HCT116 (cell line): ENCODE measurements at regions not wholly inside any gene's neighbourhood (a gene's known extent, or its start where the extent isn't known, plus 50 kb on each side); places are given as distances from the start of the nearest gene placed in this dataset.

Experiments used
- ATAC-seq: fragments of 200-7000 bp; cut with Tn5 transposase; 2 replicates; pipeline ENCODE4 v1.9.1; 2020; ENCODE audit warnings: mild to moderate bottlenecking, moderate library complexity
- BruUV-seq: library from RNA; stranded (reverse); fragments of 400-500 nt; replicated peaks from 2 replicates; lab custom pipeline; 2021; lab: Mats Ljungman, UMichigan
- CTCF ChIA-PET: fragments of 300-600 bp; sonication (Branson Sonifier 250); formaldehyde crosslinking; loops from one replicate; lab custom pipeline; 2021; ENCODE audit warnings: antibody characterized with exemption; lab: Charles Lee
- POLR2A ChIA-PET: fragments of 300-600, 350-600 bp; sonication (Branson Sonifier 250); formaldehyde crosslinking; loops from one replicate; lab custom pipeline; 2021; ENCODE audit warnings: antibody characterized with exemption; lab: Charles Lee
- RAD21 ChIA-PET, 2 experiments: fragments of 300-600 bp; sonication (Branson Sonifier 250); formaldehyde crosslinking; loops; one replicate each; lab custom pipeline; 2023; ENCODE audit warnings: low total read pairs in 2 of 2; ENCODE audit not compliant: uncharacterized antibody in 2 of 2, unreplicated experiment in 2 of 2, low non-redundant PET in 1 of 2; lab: Charles Lee
- DNase-seq: peaks from one replicate; pipeline ENCODE4 v3.0.0-alpha.2; 2010; ENCODE audit warnings: low read depth, low spot score
- H2AFZ ChIP-seq: fragments of 200-600 bp; shearing (Covaris generic), sonication (generic); 2 replicates; pipeline ENCODE4 v1.6.1; 2017; ENCODE audit warnings: low read depth, mixed run types, mixed read lengths, antibody characterized with exemption, low read length; ENCODE audit not compliant: poor library complexity, severe bottlenecking
- H3K27ac ChIP-seq: 2 replicates; pipeline ENCODE4 v1.5.1; 2012; ENCODE audit warnings: low read depth, low read length
- H3K27me3 ChIP-seq: fragments of 200-600 bp; sonication (generic); 2 replicates; pipeline ENCODE4 v1.6.1; 2016; ENCODE audit warnings: mixed run types, low read length, mixed read lengths; ENCODE audit not compliant: insufficient read depth
- H3K36me3 ChIP-seq, 2 experiments: fragments of 200-500 bp in 1 of 2; fragments of 200-600 bp in 1 of 2; sonication (Bioruptor generic) in 1 of 2; sonication (generic) in 1 of 2; 2 replicates each; pipeline versions ENCODE4 v1.5.1 to v1.6.1; 2014 to 2016; ENCODE audit warnings: low read length in 2 of 2, inconsistent platforms in 1 of 2, mixed read lengths in 1 of 2, mixed run types in 1 of 2; ENCODE audit not compliant: insufficient read depth in 2 of 2, control insufficient read depth in 1 of 2
- H3K4me1 ChIP-seq, 2 experiments: fragments of 200-600 bp in 1 of 2; sonication (generic) in 1 of 2; 2 replicates each; pipeline versions ENCODE4 v1.5.1 to v1.6.1; 2012 to 2017; ENCODE audit warnings: low read length in 2 of 2, inconsistent platforms in 1 of 2, mild to moderate bottlenecking in 1 of 2, mixed read lengths in 1 of 2, mixed run types in 1 of 2, moderate library complexity in 1 of 2; ENCODE audit not compliant: insufficient read depth in 2 of 2, control insufficient read depth in 1 of 2
- H3K4me2 ChIP-seq: fragments of 200-600 bp; sonication (generic); 2 replicates; pipeline ENCODE4 v1.6.1; 2017; ENCODE audit warnings: mixed run types, low read length, mixed read lengths
- H3K4me3 ChIP-seq, 2 experiments: fragments of 200-600 bp in 1 of 2; sonication (generic) in 1 of 2; replicated peaks in 1 of 2; 2 replicates each; pipeline ENCODE4 v1.5.1; 2011 to 2016; ENCODE audit warnings: low read length in 2 of 2, control low read depth in 1 of 2, low read depth in 1 of 2, mild to moderate bottlenecking in 1 of 2, mixed read lengths in 1 of 2, mixed run types in 1 of 2
- H3K79me2 ChIP-seq: fragments of 200-600 bp; sonication (generic); 2 replicates; pipeline ENCODE4 v1.6.1; 2017; ENCODE audit warnings: mild to moderate bottlenecking, mixed run types, low read length, moderate library complexity, mixed read lengths; ENCODE audit not compliant: insufficient read depth
- H3K9ac ChIP-seq: fragments of 200-600 bp; sonication (generic); 2 replicates; pipeline ENCODE4 v1.6.1; 2016; ENCODE audit warnings: low read length, mixed read lengths
- H3K9me2 ChIP-seq: fragments of 200-600 bp; sonication (generic), shearing (Covaris generic); 2 replicates; pipeline ENCODE4 v1.6.1; 2017; ENCODE audit warnings: mixed run types, mild to moderate bottlenecking, moderate library complexity; ENCODE audit not compliant: insufficient read depth
- H3K9me3 ChIP-seq, 2 experiments: fragments of 200-500 bp in 1 of 2; fragments of 200-600 bp in 1 of 2; sonication (Bioruptor generic) in 1 of 2; sonication (generic) in 1 of 2; 2 replicates each; pipeline ENCODE4 v1.6.1; 2014 to 2017; ENCODE audit warnings: low read length in 2 of 2, mixed read lengths in 2 of 2, inconsistent platforms in 1 of 2, low read depth in 1 of 2, mild to moderate bottlenecking in 1 of 2, mixed run types in 1 of 2, moderate library complexity in 1 of 2; ENCODE audit not compliant: control insufficient read depth in 1 of 2, insufficient read depth in 1 of 2
- H4K20me1 ChIP-seq: fragments of 200-600 bp; sonication (generic), shearing (Covaris generic); 2 replicates; pipeline ENCODE4 v1.6.1; 2017; ENCODE audit warnings: mixed run types, mild to moderate bottlenecking, moderate library complexity; ENCODE audit not compliant: insufficient read depth
- CEBPB ChIP-seq: IDR thresholded peaks from 2 replicates; pipeline ENCODE4 v1.6.1; 2012; ENCODE audit warnings: low read depth
- EGR1 ChIP-seq: IDR thresholded peaks from 2 replicates; pipeline ENCODE4 v1.6.1; 2012; ENCODE audit warnings: low read depth
- ELF1 ChIP-seq: IDR thresholded peaks from 2 replicates; pipeline ENCODE4 v1.6.1; 2012; ENCODE audit warnings: low read depth, borderline replicate concordance
- EZH2 ChIP-seq: fragments of 200-600 bp; sonication (generic); IDR thresholded peaks from 2 replicates; pipeline ENCODE4 v1.6.1; 2017; ENCODE audit warnings: antibody characterized with exemption, mixed run types
- EZH2phosphoT487 ChIP-seq: fragments of 200-600 bp; IDR thresholded peaks from 2 replicates; pipeline ENCODE4 v1.6.1; 2018; ENCODE audit warnings: antibody characterized with exemption, borderline replicate concordance
- FOSL1 ChIP-seq: IDR thresholded peaks from 2 replicates; pipeline ENCODE4 v1.6.1; 2012; ENCODE audit warnings: low read depth
- JUND ChIP-seq: IDR thresholded peaks from 2 replicates; pipeline ENCODE4 v1.6.1; 2012
- POLR2A ChIP-seq: IDR thresholded peaks from 2 replicates; pipeline ENCODE4 v1.7.0; 2011; ENCODE audit warnings: borderline replicate concordance; ENCODE audit not compliant: insufficient read depth, insufficient read length; ENCODE audit errors: extremely low read depth
- POLR2AphosphoS5 ChIP-seq: IDR thresholded peaks from 2 replicates; pipeline ENCODE4 v1.6.1; 2011; ENCODE audit warnings: mild to moderate bottlenecking, low read depth, low read length, moderate library complexity
- RAD21 ChIP-seq: IDR thresholded peaks from 2 replicates; pipeline ENCODE4 v1.6.1; 2012; ENCODE audit warnings: low read depth, mild to moderate bottlenecking
- SP1 ChIP-seq: IDR thresholded peaks from 2 replicates; pipeline ENCODE4 v1.6.1; 2012; ENCODE audit warnings: low read depth
- SRF ChIP-seq: IDR thresholded peaks from 2 replicates; pipeline ENCODE4 v1.6.1; 2012; ENCODE audit warnings: low read depth
- ZNF274 ChIP-seq: fragments of 200-500 bp; sonication (Bioruptor generic); IDR thresholded peaks from 2 replicates; pipeline ENCODE4 v1.6.1; 2014; ENCODE audit warnings: mild to moderate bottlenecking, low read depth, low read length, inconsistent platforms
- intact Hi-C: fragments of 100-400 bp; cut with micrococcal nuclease; formaldehyde crosslinking; loops from 2 replicates; pipeline ENCODE4 v1.10.0; 2022
- TF ChIP-seq, protein P1 (sequence below): IDR thresholded peaks from 2 replicates; pipeline ENCODE4 v1.6.1; 2012
- TF ChIP-seq, protein P2 (sequence below), 3 experiments: fragments of 200-600 bp in 1 of 3; sonication (generic) in 1 of 3; IDR thresholded peaks in 2 of 3; conservative IDR thresholded peaks in 1 of 3; 2 replicates each; pipeline ENCODE4 v1.5.1; 2012 to 2017; ENCODE audit warnings: low read depth in 2 of 3, low read length in 2 of 3, antibody characterized with exemption in 1 of 3, borderline replicate concordance in 1 of 3, control low read depth in 1 of 3, mild to moderate bottlenecking in 1 of 3, mixed read lengths in 1 of 3, mixed run types in 1 of 3, moderate library complexity in 1 of 3; ENCODE audit not compliant: insufficient read depth in 1 of 3
- TF ChIP-seq, protein P3 (sequence below): IDR thresholded peaks from 2 replicates; pipeline ENCODE4 v1.6.1; 2011; ENCODE audit warnings: mild to moderate bottlenecking, low read length, moderate library complexity; ENCODE audit not compliant: insufficient replicate concordance; ENCODE audit errors: extremely low read depth
- TF ChIP-seq, protein P4 (sequence below): IDR thresholded peaks from 2 replicates; pipeline ENCODE4 v1.6.1; 2012; ENCODE audit warnings: low read depth

DNA sequence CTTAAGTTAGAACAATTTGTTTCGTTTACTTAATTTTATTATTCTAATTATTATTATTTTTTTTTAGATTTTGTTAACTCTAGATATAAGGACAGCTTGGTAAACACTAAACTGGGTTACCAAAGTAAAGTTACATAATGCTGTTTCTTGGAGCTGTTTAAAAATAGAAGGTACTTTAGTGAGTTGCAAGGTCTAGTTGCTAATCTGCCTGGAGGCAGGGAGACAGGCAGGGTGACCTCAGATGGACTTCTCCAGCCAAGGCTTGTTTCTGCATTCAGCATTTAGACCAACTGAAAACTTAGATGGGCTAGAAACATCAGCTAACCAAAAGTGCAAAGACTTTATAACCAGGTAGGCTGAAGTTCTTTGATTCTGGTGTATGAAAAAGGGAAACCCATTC is 336.4 kb upstream of the GRM7 start:
- Histone ChIP-seq H3K9ac (no peak overlapping the region), H2AFZ (no peak overlapping the region), H3K79me2 (no peaks in the 10 kb centered on the region), H3K27me3 (no peaks in the 10 kb centered on the region), H4K20me1 (no peaks in the 10 kb centered on the region), H3K4me2 (no peak overlapping the region), H3K27ac (no peak overlapping the region), H3K4me3 (no peak overlapping the region), H3K9me3 (no peaks in the 10 kb centered on the region), H3K4me1 (peaks cover 0 to 7% of the 10 kb centered on the region in 2 experiments; a peak in 2 of 4 replicates), H3K9me2 (no peaks in the 10 kb centered on the region), H3K36me3 (no peaks in the 10 kb centered on the region)
- intact Hi-C loops = no loop called here
- TF ChIP-seq POLR2A (no peak), POLR2AphosphoS5 (no peak), CEBPB (no peak), RAD21 (no peak), JUND (no peak), FOSL1 (no peak), EZH2phosphoT487 (no peak), SP1 (no peak), SRF (no peak), ELF1 (no peak), EZH2 (no peak), EGR1 (no peak), ZNF274 (no peak)
- TF ChIP-seq, protein P1, sequence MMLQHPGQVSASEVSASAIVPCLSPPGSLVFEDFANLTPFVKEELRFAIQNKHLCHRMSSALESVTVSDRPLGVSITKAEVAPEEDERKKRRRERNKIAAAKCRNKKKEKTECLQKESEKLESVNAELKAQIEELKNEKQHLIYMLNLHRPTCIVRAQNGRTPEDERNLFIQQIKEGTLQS = no peak
- TF ChIP-seq, protein P2, sequence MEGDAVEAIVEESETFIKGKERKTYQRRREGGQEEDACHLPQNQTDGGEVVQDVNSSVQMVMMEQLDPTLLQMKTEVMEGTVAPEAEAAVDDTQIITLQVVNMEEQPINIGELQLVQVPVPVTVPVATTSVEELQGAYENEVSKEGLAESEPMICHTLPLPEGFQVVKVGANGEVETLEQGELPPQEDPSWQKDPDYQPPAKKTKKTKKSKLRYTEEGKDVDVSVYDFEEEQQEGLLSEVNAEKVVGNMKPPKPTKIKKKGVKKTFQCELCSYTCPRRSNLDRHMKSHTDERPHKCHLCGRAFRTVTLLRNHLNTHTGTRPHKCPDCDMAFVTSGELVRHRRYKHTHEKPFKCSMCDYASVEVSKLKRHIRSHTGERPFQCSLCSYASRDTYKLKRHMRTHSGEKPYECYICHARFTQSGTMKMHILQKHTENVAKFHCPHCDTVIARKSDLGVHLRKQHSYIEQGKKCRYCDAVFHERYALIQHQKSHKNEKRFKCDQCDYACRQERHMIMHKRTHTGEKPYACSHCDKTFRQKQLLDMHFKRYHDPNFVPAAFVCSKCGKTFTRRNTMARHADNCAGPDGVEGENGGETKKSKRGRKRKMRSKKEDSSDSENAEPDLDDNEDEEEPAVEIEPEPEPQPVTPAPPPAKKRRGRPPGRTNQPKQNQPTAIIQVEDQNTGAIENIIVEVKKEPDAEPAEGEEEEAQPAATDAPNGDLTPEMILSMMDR (IDR thresholded peaks at IDR 0.05 in 2 of 3, conservative IDR thresholded peaks at IDR 0.05 in 1 of 3; ENCODE audit: borderline replicate concordance in 1 of 3, insufficient read depth in 1 of 3, low read depth in 2 of 3, low read length in 2 of 3) = no peak
- TF ChIP-seq, protein P3, sequence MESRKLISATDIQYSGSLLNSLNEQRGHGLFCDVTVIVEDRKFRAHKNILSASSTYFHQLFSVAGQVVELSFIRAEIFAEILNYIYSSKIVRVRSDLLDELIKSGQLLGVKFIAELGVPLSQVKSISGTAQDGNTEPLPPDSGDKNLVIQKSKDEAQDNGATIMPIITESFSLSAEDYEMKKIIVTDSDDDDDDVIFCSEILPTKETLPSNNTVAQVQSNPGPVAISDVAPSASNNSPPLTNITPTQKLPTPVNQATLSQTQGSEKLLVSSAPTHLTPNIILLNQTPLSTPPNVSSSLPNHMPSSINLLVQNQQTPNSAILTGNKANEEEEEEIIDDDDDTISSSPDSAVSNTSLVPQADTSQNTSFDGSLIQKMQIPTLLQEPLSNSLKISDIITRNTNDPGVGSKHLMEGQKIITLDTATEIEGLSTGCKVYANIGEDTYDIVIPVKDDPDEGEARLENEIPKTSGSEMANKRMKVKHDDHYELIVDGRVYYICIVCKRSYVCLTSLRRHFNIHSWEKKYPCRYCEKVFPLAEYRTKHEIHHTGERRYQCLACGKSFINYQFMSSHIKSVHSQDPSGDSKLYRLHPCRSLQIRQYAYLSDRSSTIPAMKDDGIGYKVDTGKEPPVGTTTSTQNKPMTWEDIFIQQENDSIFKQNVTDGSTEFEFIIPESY = no peak
- TF ChIP-seq, protein P4, sequence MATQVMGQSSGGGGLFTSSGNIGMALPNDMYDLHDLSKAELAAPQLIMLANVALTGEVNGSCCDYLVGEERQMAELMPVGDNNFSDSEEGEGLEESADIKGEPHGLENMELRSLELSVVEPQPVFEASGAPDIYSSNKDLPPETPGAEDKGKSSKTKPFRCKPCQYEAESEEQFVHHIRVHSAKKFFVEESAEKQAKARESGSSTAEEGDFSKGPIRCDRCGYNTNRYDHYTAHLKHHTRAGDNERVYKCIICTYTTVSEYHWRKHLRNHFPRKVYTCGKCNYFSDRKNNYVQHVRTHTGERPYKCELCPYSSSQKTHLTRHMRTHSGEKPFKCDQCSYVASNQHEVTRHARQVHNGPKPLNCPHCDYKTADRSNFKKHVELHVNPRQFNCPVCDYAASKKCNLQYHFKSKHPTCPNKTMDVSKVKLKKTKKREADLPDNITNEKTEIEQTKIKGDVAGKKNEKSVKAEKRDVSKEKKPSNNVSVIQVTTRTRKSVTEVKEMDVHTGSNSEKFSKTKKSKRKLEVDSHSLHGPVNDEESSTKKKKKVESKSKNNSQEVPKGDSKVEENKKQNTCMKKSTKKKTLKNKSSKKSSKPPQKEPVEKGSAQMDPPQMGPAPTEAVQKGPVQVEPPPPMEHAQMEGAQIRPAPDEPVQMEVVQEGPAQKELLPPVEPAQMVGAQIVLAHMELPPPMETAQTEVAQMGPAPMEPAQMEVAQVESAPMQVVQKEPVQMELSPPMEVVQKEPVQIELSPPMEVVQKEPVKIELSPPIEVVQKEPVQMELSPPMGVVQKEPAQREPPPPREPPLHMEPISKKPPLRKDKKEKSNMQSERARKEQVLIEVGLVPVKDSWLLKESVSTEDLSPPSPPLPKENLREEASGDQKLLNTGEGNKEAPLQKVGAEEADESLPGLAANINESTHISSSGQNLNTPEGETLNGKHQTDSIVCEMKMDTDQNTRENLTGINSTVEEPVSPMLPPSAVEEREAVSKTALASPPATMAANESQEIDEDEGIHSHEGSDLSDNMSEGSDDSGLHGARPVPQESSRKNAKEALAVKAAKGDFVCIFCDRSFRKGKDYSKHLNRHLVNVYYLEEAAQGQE = no peak
- ATAC-seq = no peak
- BruUV-seq = no TSS peak
- ChIA-PET CTCF (no interaction called here), RAD21 (no interaction called here), POLR2A (no interaction called here)
- DNase-seq = no peak
